ENCODE measurements at regions not wholly inside any gene's neighbourhood (a gene's known extent, or its start where the extent isn't known, plus 50 kb on each side); places are given as distances from the start of the nearest gene placed in this dataset.

GRCh38 chr14:38481952-38482678, 226.2 kb upstream of the CLEC14A start:
- no peak for ATAC-seq (ENCODE audit: poor library complexity)
- no peak overlapping the region for H3K27ac Mint-ChIP-seq
- intact Hi-C loops (cut with DNase I, micrococcal nuclease), result no loop called here
- DNase-seq, result no peak
- Histone ChIP-seq H3K27me3 (ENCODE audit: control insufficient read depth in 1 of 2, insufficient read depth in 2 of 2, low read length in 2 of 2) (no peaks in the 10 kb centered on the region), H3K9me3 (ENCODE audit: control insufficient read depth in 1 of 2, insufficient read depth in 1 of 2, low read length in 2 of 2) (peaks cover 5% of the 10 kb centered on the region in 2 experiments), H3K4me3 (ENCODE audit: low read length) (no peak overlapping the region), H3K27ac (ENCODE audit: low read depth in 1 of 2, low read length in 2 of 2) (no peak overlapping the region), H3K36me3 (ENCODE audit: insufficient read depth, low read length) (no peaks in the 10 kb centered on the region), H3K4me1 (ENCODE audit: insufficient read depth, low read length) (no peaks in the 10 kb centered on the region)
- H3K27me3 Mint-ChIP-seq, result no peaks in the 10 kb centered on the region
- peaks cover 7% of the 10 kb centered on the region for H3K9me3 Mint-ChIP-seq
- TF ChIP-seq CTCF (IDR thresholded peaks at IDR 0.05), result no peak
- ChIA-PET POLR2A (no interaction called here), CTCF (no interaction called here)
- H3K4me1 Mint-ChIP-seq (ENCODE audit: low read depth), result no peaks in the 10 kb centered on the region
- no peak overlapping the region for H3K4me3 Mint-ChIP-seq
- H3K36me3 Mint-ChIP-seq (ENCODE audit: low read depth), result no peaks in the 10 kb centered on the region

- H3K36me3 Mint-ChIP-seq (ENCODE audit: low read depth), result no peaks in the 10 kb centered on the region
- no peak overlapping the region for H3K4me3 Mint-ChIP-seq
Measured at GRCh38 chr14:38469156-38469555, 213.3 kb upstream of the CLEC14A start.

GRCh38 chr14:38442208-38442607, 186.3 kb upstream of the CLEC14A start:
- TF ChIP-seq CTCF (IDR thresholded peaks at IDR 0.05), result no peak
- Histone ChIP-seq H3K9me3 (ENCODE audit: control insufficient read depth in 1 of 2, insufficient read depth in 1 of 2, low read length in 2 of 2) (peaks cover 0 to 9% of the 10 kb centered on the region in 2 experiments), H3K4me3 (ENCODE audit: low read length) (no peak overlapping the region), H3K36me3 (ENCODE audit: insufficient read depth, low read length) (no peaks in the 10 kb centered on the region), H3K4me1 (ENCODE audit: insufficient read depth, low read length) (no peaks in the 10 kb centered on the region), H3K27me3 (ENCODE audit: control insufficient read depth in 1 of 2, insufficient read depth in 2 of 2, low read length in 2 of 2) (no peaks in the 10 kb centered on the region), H3K27ac (ENCODE audit: low read depth in 1 of 2, low read length in 2 of 2) (no peak overlapping the region)
- Mint-ChIP-seq H3K4me3 (no peak overlapping the region), H3K27ac (no peak overlapping the region), H3K36me3 (ENCODE audit: low read depth) (no peaks in the 10 kb centered on the region), H3K4me1 (ENCODE audit: low read depth) (no peaks in the 10 kb centered on the region), H3K27me3 (no peaks in the 10 kb centered on the region), H3K9me3 (peaks cover 22% of the 10 kb centered on the region)
- intact Hi-C loops (cut with DNase I, micrococcal nuclease), result no loop called here
- ChIA-PET POLR2A (no interaction called here), CTCF (no interaction called here)
- ATAC-seq (ENCODE audit: poor library complexity) (no peak), DNase-seq (no peak)

More at GRCh38 chr14:38469156-38469555, 213.3 kb upstream of the CLEC14A start:
- peaks cover 6% of the 10 kb centered on the region for H3K9me3 Mint-ChIP-seq
- no peaks in the 10 kb centered on the region for H3K36me3 ChIP-seq (ENCODE audit: insufficient read depth, low read length)
- CTCF ChIA-PET, result interaction anchor here (0.6 kb wide), 1 partner anchor 22 kb away, joined by 3 read pairs; no protein-coding TSS in a partner anchor
- POLR2A ChIA-PET, result no interaction called here
- peaks cover 0 to 4% of the 10 kb centered on the region in 2 experiments for H3K9me3 ChIP-seq (ENCODE audit: control insufficient read depth in 1 of 2, insufficient read depth in 1 of 2, low read length in 2 of 2)
- TF ChIP-seq CTCF (IDR thresholded peaks at IDR 0.05), result no peak
- H3K27ac Mint-ChIP-seq, result no peak overlapping the region
- no peak overlapping the region for H3K27ac ChIP-seq (ENCODE audit: low read depth in 1 of 2, low read length in 2 of 2)
- H3K27me3 Mint-ChIP-seq, result no peaks in the 10 kb centered on the region
- no peaks in the 10 kb centered on the region for H3K4me1 ChIP-seq (ENCODE audit: insufficient read depth, low read length)
- DNase-seq, result no peak
- no peaks in the 10 kb centered on the region for H3K27me3 ChIP-seq (ENCODE audit: control insufficient read depth in 1 of 2, insufficient read depth in 2 of 2, low read length in 2 of 2)
- intact Hi-C loops (cut with DNase I, micrococcal nuclease), result no loop called here
- no peak overlapping the region for H3K4me3 ChIP-seq (ENCODE audit: low read length)
- ATAC-seq (ENCODE audit: poor library complexity), result no peak
- H3K4me1 Mint-ChIP-seq (ENCODE audit: low read depth), result no peaks in the 10 kb centered on the region
